IMR-90 (cell line): ENCODE measurements at regions not wholly inside any gene's neighbourhood (a gene's known extent, or its start where the extent isn't known, plus 50 kb on each side); places are given as distances from the start of the nearest gene placed in this dataset.

Experiments used
- CEBPB ChIP-seq: IDR thresholded peaks from 2 replicates; pipeline ENCODE4 v1.6.1; 2012; ENCODE audit warnings: low read depth, low read length, improper control_type of control experiment
- CHD1 ChIP-seq: IDR thresholded peaks from 2 replicates; pipeline ENCODE4 v1.6.1; 2012; ENCODE audit warnings: low read depth, low read length, improper control_type of control experiment
- RCOR1 ChIP-seq: IDR thresholded peaks from 2 replicates; pipeline ENCODE4 v1.6.1; 2012; ENCODE audit warnings: mild to moderate bottlenecking, low read length, improper control_type of control experiment; ENCODE audit not compliant: insufficient replicate concordance
- SMC3 ChIP-seq: fragments of 150-350 bp; IDR thresholded peaks from 2 replicates; pipeline ENCODE4 v1.6.1; 2016; ENCODE audit warnings: low read depth, mild to moderate bottlenecking, antibody characterized with exemption, low read length, moderate library complexity
- TF ChIP-seq, protein P1 (sequence below): conservative IDR thresholded peaks from 2 replicates; pipeline ENCODE4 v1.5.1; 2012; ENCODE audit warnings: mild to moderate bottlenecking, low read depth, low read length, improper control_type of control experiment
- TF ChIP-seq, protein P2 (sequence below): fragments of 150-350 bp; IDR thresholded peaks from 2 replicates; pipeline ENCODE4 v1.6.1; 2016; ENCODE audit warnings: low read depth, mild to moderate bottlenecking, low read length, moderate library complexity, borderline replicate concordance

DNA sequence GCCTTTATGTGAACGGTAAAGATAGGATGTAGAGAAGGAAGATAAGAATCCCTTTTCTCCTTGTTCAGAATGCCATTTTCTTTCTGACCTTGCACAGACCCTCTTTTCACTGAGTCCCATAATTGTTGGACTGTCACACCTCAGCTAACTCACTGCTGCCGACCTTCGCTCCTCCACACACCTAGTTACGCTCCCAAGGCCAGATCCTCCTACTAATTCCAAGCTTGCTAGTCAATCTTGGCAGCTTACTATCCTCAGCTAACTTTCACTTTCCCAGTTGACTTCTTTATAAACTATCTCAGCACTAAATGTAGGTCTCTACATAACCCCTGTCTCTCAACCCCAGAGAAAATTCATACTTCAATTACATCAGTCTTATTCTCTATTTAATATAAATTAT, 471.8 kb upstream of the PRMT6 start:
- no peak for TF ChIP-seq RCOR1
- TF ChIP-seq, protein P1, sequence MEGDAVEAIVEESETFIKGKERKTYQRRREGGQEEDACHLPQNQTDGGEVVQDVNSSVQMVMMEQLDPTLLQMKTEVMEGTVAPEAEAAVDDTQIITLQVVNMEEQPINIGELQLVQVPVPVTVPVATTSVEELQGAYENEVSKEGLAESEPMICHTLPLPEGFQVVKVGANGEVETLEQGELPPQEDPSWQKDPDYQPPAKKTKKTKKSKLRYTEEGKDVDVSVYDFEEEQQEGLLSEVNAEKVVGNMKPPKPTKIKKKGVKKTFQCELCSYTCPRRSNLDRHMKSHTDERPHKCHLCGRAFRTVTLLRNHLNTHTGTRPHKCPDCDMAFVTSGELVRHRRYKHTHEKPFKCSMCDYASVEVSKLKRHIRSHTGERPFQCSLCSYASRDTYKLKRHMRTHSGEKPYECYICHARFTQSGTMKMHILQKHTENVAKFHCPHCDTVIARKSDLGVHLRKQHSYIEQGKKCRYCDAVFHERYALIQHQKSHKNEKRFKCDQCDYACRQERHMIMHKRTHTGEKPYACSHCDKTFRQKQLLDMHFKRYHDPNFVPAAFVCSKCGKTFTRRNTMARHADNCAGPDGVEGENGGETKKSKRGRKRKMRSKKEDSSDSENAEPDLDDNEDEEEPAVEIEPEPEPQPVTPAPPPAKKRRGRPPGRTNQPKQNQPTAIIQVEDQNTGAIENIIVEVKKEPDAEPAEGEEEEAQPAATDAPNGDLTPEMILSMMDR: no peak
- no peak for TF ChIP-seq CEBPB
- TF ChIP-seq, protein P2, sequence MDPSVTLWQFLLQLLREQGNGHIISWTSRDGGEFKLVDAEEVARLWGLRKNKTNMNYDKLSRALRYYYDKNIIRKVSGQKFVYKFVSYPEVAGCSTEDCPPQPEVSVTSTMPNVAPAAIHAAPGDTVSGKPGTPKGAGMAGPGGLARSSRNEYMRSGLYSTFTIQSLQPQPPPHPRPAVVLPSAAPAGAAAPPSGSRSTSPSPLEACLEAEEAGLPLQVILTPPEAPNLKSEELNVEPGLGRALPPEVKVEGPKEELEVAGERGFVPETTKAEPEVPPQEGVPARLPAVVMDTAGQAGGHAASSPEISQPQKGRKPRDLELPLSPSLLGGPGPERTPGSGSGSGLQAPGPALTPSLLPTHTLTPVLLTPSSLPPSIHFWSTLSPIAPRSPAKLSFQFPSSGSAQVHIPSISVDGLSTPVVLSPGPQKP: no peak
- no peak for TF ChIP-seq SMC3
- no peak for TF ChIP-seq CHD1
